Kidney (tissue), 13 donors: ENCODE measurements at regions not wholly inside any gene's neighbourhood (a gene's known extent, or its start where the extent isn't known, plus 50 kb on each side); places are given as distances from the start of the nearest gene placed in this dataset.

Source experiments
- DNase-seq, 5 donors: peaks; one replicate each; pipeline ENCODE4 v3.0.0-alpha.2; 2013 to 2020
- FAIRE-seq: peaks from 2 replicates; lab custom pipeline; 2012; peaks lifted over from hg19 to GRCh38; lab: Jason Lieb, UNC
- H3K27ac ChIP-seq, 2 donors: one replicate each; pipeline ENCODE4 v1.7.0; 2013; ENCODE audit warnings: low read depth in 2 of 2, low read length in 2 of 2, inconsistent platforms in 1 of 2
- H3K27me3 ChIP-seq: one replicate; pipeline ENCODE4 v1.7.1; 2013; ENCODE audit warnings: low read length, inconsistent platforms; ENCODE audit not compliant: control insufficient read depth, insufficient read depth
- H3K36me3 ChIP-seq, 3 donors: one replicate each; pipeline versions ENCODE4 v1.7.0 to v1.7.1; 2013; ENCODE audit warnings: low read length in 3 of 3, control low read depth in 1 of 3, inconsistent platforms in 1 of 3; ENCODE audit not compliant: insufficient read depth in 3 of 3, control insufficient read depth in 2 of 3
- H3K4me1 ChIP-seq, 3 donors: one replicate each; pipeline versions ENCODE4 v1.7.0 to v1.7.1; 2013; ENCODE audit warnings: low read length in 3 of 3, inconsistent platforms in 1 of 3, low read depth in 1 of 3; ENCODE audit not compliant: control insufficient read depth in 2 of 3, insufficient read depth in 2 of 3
- H3K4me3 ChIP-seq, 3 donors: one replicate each; pipeline versions ENCODE4 v1.7.0 to v1.8.1; 2013; ENCODE audit warnings: low read length in 3 of 3, control low read depth in 1 of 3, inconsistent platforms in 1 of 3
- H3K9ac ChIP-seq, 3 donors: one replicate each; pipeline versions ENCODE4 v1.7.0 to v1.7.1; 2013; ENCODE audit warnings: low read length in 3 of 3, control low read depth in 1 of 3, inconsistent platforms in 1 of 3
- H3K9me3 ChIP-seq, 3 donors: one replicate each; pipeline versions ENCODE4 v1.7.0 to v1.7.1; 2013; ENCODE audit warnings: low read length in 3 of 3, control low read depth in 1 of 3, inconsistent platforms in 1 of 3; ENCODE audit not compliant: control insufficient read depth in 2 of 3, insufficient read depth in 1 of 3
- CTCF ChIP-seq: IDR thresholded peaks from 3 replicates; pipeline ENCODE4 v1.5.1; 2012; ENCODE audit warnings: mild to moderate bottlenecking, moderate library complexity, borderline replicate concordance; ENCODE audit not compliant: insufficient read depth; ENCODE audit errors: extremely low read depth
- intact Hi-C: fragments of 100-400 bp; cut with DNase I; formaldehyde crosslinking; loops from one replicate; pipeline ENCODE4 v1.11.1; 2022
- donor health status: control.
- donor health status: control.
- donor health status: control.
- donor health status: control.
- donor health status: control.
- donor health status: DM: yes; HTN: yes; CAD: no.
- donor health status: Normal renal cell carcinoma (clear cell type).

DNA sequence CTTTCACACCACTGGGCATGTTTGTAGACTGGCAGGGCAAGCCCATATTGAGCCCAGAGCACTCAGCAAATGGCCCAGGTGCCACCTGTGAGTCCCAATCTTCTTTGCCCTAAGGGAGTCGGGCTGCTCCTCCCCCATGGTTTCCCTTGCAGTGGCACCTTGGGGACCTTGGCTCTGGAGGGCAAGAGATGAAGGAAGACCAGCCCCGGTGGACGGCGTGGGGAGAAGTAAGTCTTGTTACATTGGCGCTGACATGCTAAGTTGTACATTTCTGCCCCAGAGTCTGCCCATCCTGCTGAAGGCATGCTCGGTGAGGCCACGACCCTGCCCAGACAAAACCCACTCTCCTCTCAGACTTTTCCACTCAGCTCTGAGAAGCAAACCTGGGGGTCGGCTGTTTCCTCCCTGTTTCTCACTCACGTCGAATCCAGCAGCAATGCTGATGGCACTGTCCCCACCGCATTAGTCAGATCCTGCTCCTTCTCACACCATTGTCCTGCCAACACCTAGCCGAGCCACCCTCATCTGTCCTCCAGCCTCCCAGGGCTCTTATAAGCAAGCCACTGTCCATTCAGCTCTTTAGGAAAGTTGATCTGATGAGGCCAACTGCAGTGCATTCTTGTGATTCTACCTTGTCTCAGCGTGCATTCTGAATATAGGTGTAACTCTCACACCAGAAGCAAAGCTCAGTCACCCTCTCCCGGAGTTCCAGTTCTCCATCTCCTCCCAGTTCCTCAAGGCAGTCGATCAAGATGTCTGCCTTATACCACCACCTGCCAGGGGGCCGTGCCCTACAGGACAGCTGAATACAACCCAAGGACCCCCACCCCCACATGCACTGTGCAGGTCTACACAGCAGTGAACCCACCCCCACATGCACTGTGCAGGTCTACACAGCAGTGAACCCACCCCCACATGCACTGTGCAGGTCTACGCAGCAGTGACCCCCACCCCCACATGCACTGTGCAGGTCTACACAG is 827.1 kb downstream of the TBC1D22A start:
- no peak for FAIRE-seq
- H3K27ac ChIP-seq: no peak overlapping the region
- H3K9ac ChIP-seq: no peak overlapping the region
- H3K27me3 ChIP-seq: no peaks in the 10 kb centered on the region
- H3K4me1 ChIP-seq: no peaks in the 10 kb centered on the region
- intact Hi-C loops: no loop called here
- no peak overlapping the region for H3K4me3 ChIP-seq
- DNase-seq: peak in 1 of 5 donors; percentile 10
- H3K9me3 ChIP-seq: no peaks in the 10 kb centered on the region
- TF ChIP-seq CTCF: no peak
- H3K36me3 ChIP-seq: no peaks in the 10 kb centered on the region

DNA sequence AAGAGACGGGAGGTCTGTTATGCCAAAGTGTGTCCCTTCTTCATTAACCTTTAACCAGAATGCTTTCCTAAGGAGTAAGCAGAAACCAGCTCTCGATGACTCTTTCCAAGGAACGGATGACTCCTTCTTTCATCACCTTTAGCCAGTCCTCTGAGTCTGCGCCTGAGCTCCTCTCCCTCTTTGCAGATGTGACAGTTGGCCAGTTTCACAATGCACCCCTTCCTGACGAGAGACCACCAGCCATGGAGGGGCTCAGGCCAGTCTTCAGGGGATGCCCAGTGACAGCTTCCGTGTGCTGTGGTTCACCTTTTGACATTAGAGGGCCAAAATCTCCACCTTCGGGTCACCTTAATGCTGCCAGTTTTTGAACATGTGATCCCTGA is 826.1 kb downstream of the TBC1D22A start:
- FAIRE-seq (no peak), DNase-seq (no peak)
- no peak overlapping the region for H3K9ac ChIP-seq
- no peaks in the 10 kb centered on the region for H3K27me3 ChIP-seq
- H3K4me3 ChIP-seq: no peak overlapping the region
- TF ChIP-seq CTCF: no peak
- H3K4me1 ChIP-seq: no peaks in the 10 kb centered on the region
- H3K27ac ChIP-seq: no peak overlapping the region
- H3K36me3 ChIP-seq: no peaks in the 10 kb centered on the region
- H3K9me3 ChIP-seq: peaks cover 0 to 3% (median 3%) of the 10 kb centered on the region in 3 donors
- intact Hi-C loops: no loop called here

DNA sequence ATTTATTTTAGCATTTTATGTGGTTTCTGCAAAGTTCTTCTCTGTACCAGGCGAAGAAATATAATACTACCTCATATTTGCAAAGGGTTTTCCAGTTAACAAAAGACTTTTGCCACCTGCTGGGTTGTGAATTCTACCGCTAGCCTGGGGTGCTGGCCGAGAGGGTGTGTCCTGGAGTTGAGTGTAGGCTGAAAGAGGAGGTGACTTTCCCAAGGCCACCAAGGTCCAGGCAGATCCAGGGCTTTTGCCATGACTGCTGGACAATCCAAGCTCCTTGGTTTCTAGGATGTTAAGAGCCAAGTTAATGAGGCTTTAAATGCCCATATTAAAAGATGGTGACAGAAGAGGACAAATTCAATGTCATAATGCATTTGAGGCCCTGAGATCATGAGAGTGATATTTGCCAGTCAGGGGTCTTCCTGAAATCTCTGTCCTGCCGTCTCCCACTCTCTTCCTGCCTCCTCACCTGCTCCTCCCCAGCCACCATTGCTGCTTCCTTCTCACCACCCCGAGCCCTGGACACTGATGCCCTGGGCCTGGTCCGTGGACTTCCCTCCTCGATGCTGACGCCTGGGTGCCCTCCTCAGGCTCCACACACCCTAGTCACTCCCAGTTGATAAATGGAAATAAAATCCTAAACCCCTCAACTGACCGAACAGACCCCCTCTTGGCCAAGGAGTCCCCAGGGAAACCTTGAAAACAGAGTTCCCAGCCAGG is 825.6 kb downstream of the TBC1D22A start:
- intact Hi-C loops: no loop called here
- TF ChIP-seq CTCF: no peak
- Histone ChIP-seq H3K4me1 (no peaks in the 10 kb centered on the region), H3K27me3 (no peaks in the 10 kb centered on the region), H3K36me3 (no peaks in the 10 kb centered on the region), H3K4me3 (no peak overlapping the region), H3K27ac (no peak overlapping the region), H3K9ac (no peak overlapping the region), H3K9me3 (peaks cover 0 to 3% (median 3%) of the 10 kb centered on the region in 3 donors)
- DNase-seq (no peak), FAIRE-seq (no peak)
